ENCODE measurements at regions not wholly inside any gene's neighbourhood (a gene's known extent, or its start where the extent isn't known, plus 50 kb on each side); places are given as distances from the start of the nearest gene placed in this dataset.
A peak's percentile ranks its signal among the peaks of the same experiment; 100 is the strongest.

DNA sequence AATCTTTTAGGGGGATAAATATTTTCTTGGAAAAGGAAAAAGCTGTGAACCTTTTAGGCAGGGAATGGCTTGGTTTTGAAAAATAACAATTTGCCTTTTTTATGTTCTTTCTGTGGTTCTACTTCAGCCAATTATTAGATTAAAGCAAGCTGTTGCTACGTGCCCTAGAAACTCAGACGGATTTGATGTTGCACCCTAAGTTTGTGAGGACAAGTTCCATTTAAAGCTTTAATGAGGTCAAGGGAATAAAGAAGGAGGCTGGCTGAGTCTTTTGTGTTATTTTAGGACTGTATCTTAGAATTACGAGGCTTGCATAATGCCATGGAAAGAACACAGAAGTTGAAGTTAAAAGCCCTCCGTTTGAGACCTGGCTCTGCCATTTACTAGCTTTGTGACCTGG lies 216.9 kb downstream of the NUF2 start:
- H3K27ac ChIP-seq: no peak overlapping the region
- 6% methylated on average over 4 of the region's 4 CpGs for WGBS
- no peak for TF ChIP-seq POLR2AphosphoS5 (IDR thresholded peaks at IDR 0.05)
- TF ChIP-seq, protein P1, sequence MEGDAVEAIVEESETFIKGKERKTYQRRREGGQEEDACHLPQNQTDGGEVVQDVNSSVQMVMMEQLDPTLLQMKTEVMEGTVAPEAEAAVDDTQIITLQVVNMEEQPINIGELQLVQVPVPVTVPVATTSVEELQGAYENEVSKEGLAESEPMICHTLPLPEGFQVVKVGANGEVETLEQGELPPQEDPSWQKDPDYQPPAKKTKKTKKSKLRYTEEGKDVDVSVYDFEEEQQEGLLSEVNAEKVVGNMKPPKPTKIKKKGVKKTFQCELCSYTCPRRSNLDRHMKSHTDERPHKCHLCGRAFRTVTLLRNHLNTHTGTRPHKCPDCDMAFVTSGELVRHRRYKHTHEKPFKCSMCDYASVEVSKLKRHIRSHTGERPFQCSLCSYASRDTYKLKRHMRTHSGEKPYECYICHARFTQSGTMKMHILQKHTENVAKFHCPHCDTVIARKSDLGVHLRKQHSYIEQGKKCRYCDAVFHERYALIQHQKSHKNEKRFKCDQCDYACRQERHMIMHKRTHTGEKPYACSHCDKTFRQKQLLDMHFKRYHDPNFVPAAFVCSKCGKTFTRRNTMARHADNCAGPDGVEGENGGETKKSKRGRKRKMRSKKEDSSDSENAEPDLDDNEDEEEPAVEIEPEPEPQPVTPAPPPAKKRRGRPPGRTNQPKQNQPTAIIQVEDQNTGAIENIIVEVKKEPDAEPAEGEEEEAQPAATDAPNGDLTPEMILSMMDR (IDR thresholded peaks at IDR 0.05): no peak
- no peak for TF ChIP-seq POLR2A (IDR thresholded peaks at IDR 0.05)
- intact Hi-C loops (cut with DNase I): loop anchor here (10.0 kb wide), 1 partner anchor 1016 kb away; the partner anchor contains the start of gene PBX1
- no peaks in the 10 kb centered on the region for H3K27me3 ChIP-seq (replicated peaks; ENCODE audit: insufficient read depth)
- no peaks in the 10 kb centered on the region for H3K4me1 ChIP-seq (replicated peaks)
- no peak overlapping the region for H3K4me3 ChIP-seq
- H3K9me3 ChIP-seq: no peaks in the 10 kb centered on the region
- H3K36me3 ChIP-seq: no peaks in the 10 kb centered on the region
- DNase-seq (ENCODE audit: low spot score): no peak

DNA sequence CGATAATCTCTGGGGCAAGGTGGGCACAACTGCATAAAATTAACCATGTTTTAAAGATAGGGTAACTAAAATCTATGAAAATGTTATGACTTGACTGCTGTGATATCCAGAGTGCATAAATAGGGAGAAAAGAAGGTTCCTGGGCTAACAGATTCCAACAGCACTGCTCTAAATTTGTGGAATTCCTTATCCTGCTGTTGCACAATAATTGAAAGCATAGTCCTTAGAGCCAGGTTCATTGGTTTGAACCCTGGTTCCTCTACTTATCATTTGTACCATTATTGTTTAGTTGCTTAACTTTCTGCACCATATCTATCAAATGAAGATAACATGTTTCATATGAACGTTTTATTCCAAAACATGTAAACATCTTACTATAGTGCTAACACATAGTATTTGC lies 219.0 kb downstream of the NUF2 start:
- intact Hi-C loops (cut with DNase I): no loop called here
- TF ChIP-seq POLR2AphosphoS5 (IDR thresholded peaks at IDR 0.05): no peak
- TF ChIP-seq, protein P1 (IDR thresholded peaks at IDR 0.05): no peak
- TF ChIP-seq POLR2A (IDR thresholded peaks at IDR 0.05): no peak
- 81% methylated on average over 2 of the region's 2 CpGs for WGBS

DNA sequence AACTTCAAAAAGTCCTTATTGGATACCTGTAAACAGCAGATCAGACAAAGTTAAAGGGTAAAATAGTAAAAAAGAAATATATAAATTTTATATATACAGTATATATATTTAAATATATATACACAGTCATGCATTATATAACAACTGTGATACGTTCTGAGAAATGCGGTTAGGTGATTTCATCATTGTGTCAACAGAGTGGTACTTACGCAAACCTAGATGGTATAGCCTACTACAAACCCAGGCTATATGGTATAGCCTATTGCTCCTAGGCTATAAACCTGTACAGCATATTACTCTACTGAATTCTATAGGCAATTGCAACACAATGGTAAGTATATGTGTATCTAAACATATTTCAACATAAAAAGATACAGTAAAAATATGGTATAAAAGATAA lies 222.7 kb downstream of the NUF2 start:
- intact Hi-C loops (cut with DNase I): no loop called here
- H3K9me3 ChIP-seq: no peaks in the 10 kb centered on the region
- H3K4me3 ChIP-seq: no peak overlapping the region
- H3K27me3 ChIP-seq (replicated peaks; ENCODE audit: insufficient read depth): no peaks in the 10 kb centered on the region
- DNase-seq (ENCODE audit: low spot score): no peak
- no peaks in the 10 kb centered on the region for H3K36me3 ChIP-seq
- H3K27ac ChIP-seq: no peak overlapping the region
- TF ChIP-seq, protein P1 (IDR thresholded peaks at IDR 0.05): no peak
- 90% methylated on average over 3 of the region's 3 CpGs for WGBS
- no peaks in the 10 kb centered on the region for H3K4me1 ChIP-seq (replicated peaks)

More for the DNA sequence above, 219.0 kb downstream of the NUF2 start:
- no peak overlapping the region for H3K27ac ChIP-seq
- no peak for DNase-seq (ENCODE audit: low spot score)
- H3K27me3 ChIP-seq (replicated peaks; ENCODE audit: insufficient read depth): no peaks in the 10 kb centered on the region
- no peaks in the 10 kb centered on the region for H3K9me3 ChIP-seq
- H3K4me1 ChIP-seq (replicated peaks): no peaks in the 10 kb centered on the region
- H3K4me3 ChIP-seq: no peak overlapping the region
- no peaks in the 10 kb centered on the region for H3K36me3 ChIP-seq

DNA sequence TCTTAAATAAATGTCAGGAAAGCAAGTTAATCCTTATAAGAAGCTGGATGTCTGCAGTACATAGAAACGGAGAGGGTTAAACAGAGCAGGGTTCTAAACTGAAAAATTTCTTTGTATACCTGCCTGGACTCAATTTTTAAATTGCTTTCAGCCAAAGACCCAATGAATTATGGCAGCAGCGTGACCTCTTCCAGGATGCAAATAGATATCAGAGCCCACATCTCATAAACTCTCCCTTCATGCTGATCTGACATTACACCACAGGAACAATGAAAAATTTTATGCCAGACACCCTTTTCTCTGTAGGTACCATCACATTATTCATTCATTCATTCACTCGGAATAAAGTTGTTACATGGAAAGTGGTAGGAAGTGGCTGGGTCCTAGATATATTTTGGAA lies 236.4 kb downstream of the NUF2 start:
- Histone ChIP-seq H3K27ac (no peak overlapping the region), H3K27me3 (replicated peaks; ENCODE audit: insufficient read depth) (no peaks in the 10 kb centered on the region), H3K4me3 (no peak overlapping the region), H3K4me1 (replicated peaks) (no peaks in the 10 kb centered on the region), H3K9me3 (no peaks in the 10 kb centered on the region), H3K36me3 (no peaks in the 10 kb centered on the region)
- TF ChIP-seq, protein P1 (IDR thresholded peaks at IDR 0.05): no peak
- intact Hi-C loops (cut with DNase I): no loop called here
- 54% methylated on average over 3 of the region's 3 CpGs for WGBS
- DNase-seq (ENCODE audit: low spot score): no peak

DNA sequence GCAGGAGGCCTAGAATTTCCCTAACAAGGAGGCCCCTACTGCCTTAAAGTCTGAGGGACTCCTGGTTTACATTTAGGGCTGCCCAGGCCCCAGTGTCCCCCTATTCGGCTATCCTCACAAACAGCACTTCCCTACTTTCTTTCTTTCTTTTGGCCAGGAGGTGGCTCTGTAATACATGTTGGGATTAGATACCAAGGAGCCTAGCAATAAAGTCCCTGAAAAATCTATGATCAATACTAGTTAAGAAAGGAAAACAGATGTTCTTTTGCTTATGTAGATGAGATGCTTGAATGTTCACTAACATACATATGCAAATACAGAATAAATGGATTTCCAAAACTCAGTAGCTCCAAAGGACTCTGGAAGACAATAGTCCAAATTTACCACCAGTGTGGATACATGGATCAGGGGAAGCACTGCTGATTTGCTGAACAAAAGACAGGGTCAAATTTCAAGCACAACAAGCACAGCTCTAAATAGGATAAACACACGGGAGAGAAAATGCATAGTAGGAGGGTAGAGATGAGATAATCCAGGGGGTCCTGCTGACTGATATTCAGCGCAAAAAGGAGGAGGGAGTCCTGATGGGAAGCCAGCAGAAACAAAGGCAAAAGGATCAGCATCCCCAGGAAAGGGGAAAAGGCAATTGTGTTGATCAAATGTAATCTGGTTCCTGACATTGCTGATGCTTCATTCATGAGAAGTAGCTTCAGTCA lies 240.0 kb downstream of the NUF2 start:
- 51% methylated on average over 3 of the region's 3 CpGs for WGBS
- Histone ChIP-seq H3K4me1 (replicated peaks) (no peaks in the 10 kb centered on the region), H3K27ac (no peak overlapping the region), H3K36me3 (no peaks in the 10 kb centered on the region), H3K9me3 (no peaks in the 10 kb centered on the region), H3K4me3 (no peak overlapping the region), H3K27me3 (replicated peaks; ENCODE audit: insufficient read depth) (no peaks in the 10 kb centered on the region)
- intact Hi-C loops (cut with DNase I): no loop called here
- no peak for TF ChIP-seq POLR2AphosphoS5 (IDR thresholded peaks at IDR 0.05)
- TF ChIP-seq, protein P1 (IDR thresholded peaks at IDR 0.05): peak; percentile 10 to 56 (median 39)
- TF ChIP-seq POLR2A (IDR thresholded peaks at IDR 0.05): no peak
- no peak for DNase-seq (ENCODE audit: low spot score)

Measured in prostate gland (tissue), 2 donors.